ENCODE measurements at regions not wholly inside any gene's neighbourhood (a gene's known extent, or its start where the extent isn't known, plus 50 kb on each side); places are given as distances from the start of the nearest gene placed in this dataset.

DNA sequence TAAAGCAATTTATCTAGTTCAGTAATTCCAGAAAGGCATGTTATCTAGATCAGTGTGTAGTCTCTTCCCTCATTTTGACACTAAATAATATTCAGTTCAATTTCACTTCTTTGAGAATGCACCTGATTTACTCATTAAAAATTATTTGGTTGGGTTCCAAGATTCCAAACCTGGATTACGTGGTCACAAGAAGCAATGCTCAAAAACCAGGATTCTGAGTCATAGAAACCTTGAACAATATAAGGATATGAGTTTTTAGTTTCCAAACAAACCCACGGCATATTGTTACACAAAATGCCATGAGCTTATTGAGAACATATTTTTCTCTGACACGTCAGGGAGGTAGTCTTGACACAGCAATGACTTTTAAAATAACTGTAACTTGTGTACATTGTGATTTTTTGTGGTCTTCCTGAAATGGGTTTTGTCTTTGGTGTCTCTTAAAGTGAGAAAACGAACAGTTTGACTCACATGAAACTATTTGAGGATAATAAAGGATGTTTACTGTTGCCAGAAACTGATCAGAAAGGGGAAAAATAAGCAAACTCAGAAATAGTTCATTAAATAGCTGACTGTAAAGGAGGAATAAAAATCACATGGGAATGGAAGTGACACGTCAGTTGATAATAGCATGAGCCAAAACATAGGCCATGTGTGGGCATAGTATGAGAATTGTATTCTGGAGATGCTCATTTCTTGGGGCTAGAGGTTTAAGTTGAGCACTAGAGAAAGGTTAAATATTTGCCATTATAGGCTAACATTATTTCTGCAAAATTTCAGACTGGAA, 617.7 kb upstream of the CDH2 start:
- no peak for DNase-seq

- no peak for DNase-seq
Observed at GRCh38 chr18:28793901-28794300, 617.0 kb upstream of the CDH2 start.

DNA sequence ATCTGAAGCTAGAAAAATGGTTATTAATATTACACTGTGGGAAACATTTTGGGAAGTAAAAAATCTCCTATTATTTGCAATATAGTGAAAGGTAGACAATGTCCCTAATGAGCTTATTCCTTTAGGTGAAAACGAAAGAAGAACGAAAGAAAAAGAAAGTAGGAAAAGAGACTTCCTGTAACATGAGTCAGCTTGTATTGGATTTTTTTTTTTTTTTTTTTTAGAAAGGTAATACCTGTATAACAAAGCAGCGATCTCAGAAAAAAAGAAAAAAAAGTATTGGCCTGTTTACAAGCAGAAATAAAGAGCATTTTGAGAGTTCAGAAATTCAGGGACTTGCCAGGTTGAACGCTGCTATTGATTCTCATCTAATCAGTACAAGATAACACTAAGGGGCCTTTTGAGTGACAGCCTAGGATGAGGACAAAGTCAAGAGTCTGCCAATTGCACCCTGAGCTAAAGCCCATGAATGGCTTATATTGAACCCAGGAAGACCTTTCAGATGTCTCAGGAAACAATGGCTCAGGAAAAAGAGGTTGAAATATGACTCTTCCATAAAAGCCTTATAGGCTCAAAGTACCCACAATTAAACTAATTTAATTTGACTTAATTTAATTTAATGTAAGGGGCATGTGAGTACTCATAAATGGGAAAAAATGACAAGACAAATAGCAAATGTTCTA, 615.6 kb upstream of the CDH2 start:
- no peak for DNase-seq

GRCh38 chr18:28791101-28791500, 614.2 kb upstream of the CDH2 start:
- DNase-seq: no peak

DNA sequence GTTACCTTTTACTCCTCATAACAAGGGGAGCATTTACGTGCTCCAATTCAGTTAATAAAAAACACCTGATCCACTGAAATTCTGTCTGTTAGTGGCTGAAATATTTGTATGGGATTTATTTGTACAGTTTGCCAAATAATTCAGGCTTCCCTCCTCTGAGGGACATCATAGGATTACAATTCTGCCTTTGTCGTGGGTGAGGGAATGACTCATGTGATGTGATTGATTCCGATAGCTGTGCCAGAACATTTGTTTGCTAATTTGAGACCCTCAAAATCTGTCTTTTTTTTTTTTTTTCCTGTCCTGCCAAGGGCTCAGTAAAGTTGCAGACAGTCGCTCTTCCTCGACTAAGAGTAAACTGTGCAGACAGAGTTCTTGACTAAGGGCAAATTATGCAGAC, 612.6 kb upstream of the CDH2 start:
- no peak for DNase-seq

DNA sequence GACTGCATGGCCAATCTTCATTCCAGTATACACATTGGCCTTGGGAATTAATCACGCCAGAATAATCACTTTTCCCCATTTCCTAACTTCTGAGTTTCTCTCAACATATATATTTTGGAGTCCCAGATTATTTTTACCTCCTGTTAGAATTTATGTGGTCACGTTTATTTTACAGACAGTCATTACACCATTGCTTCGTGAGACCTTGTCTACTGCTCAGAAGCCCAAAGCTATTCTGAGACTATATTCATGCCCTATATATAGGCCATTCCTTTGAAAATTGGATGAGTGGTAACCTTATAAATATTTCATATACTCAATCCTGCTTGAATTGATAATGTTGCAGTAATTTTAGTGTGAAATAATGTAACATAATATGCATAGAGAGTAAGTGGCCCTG, 610.0 kb upstream of the CDH2 start:
- no peak for DNase-seq

DNA sequence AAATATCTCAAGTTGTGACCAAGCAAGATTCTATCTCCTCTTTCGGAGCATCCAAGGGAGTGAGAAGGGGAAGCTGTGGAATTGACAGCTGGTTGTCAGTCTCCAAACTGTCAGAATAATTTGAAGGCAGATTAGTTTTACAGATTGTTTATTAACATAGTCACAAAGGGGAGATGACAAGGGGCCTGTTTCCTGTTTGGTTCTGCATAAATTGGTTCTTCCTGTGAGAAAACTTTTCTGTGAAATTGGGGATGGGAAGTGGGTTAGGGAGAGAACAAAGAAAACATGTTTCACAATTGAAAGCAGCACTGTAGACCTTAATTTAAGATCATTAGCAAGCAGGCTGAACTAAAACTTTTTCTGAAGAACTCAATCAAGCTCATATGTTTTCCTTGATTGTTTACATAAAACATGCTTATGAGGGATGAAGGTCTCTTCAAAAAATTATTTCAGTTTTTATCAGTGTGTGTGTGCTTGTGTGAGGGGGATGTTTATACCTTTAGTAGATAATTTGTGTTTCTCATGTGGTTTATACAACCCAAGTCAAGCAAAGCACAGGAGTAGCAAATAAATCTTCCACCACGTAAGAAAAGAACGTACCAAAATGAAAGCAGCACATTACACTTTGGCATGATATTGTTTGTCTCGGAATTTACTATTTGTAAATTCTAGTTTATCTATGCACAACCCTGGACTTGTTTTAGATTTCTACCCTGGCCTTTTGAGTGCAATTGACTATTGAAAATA, 604.9 kb upstream of the CDH2 start:
- DNase-seq: no peak

DNA sequence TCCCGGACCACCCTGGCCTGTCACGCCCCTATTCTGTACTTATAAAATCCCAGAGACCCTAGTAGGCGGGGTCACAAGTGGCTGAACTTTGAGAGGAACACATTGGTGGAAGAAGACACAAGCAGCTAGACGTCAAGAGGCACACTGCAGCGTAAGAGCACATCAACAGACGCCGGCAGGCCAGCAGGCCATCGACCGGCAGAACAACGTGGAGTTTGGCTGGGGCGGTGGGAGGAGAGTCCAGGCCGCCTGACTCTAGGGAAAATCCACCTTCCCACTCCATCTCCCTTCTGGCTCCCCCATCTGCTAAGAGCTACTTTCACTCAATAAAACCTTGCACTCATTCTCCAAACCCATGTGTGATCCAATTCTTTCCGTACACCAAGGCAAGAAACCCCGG, 601.8 kb upstream of the CDH2 start:
- no peak for DNase-seq

GRCh38 chr18:28777756-28778155, 600.8 kb upstream of the CDH2 start:
- DNase-seq: no peak

- DNase-seq: no peak
Observed at GRCh38 chr18:28771849-28772248, 594.9 kb upstream of the CDH2 start.

GRCh38 chr18:28768791-28769768, 592.1 kb upstream of the CDH2 start:
- no peak for DNase-seq

- no peak for DNase-seq
Observed at GRCh38 chr18:28767727-28768211, 590.8 kb upstream of the CDH2 start.

DNA sequence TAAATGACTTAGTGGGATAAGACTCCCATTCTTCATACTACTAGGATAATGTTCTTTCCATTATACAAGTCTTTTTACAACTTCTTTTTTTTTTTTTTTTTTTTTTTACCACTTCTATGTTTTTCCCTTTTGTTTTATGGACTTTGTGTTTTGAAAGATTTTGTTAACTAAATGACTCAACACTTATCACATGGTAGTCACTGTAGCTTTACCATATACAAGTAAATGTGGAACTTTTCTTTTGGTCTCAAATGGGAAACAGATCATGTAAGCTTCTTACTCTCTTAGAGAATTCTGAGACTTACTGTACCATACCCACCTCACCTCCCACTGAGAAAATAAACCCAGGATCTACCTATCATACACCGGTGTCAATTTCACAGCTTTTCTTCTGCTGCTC, 590.3 kb upstream of the CDH2 start:
- DNase-seq: no peak

GRCh38 chr18:28766721-28767120, 589.8 kb upstream of the CDH2 start:
- DNase-seq: no peak

DNA sequence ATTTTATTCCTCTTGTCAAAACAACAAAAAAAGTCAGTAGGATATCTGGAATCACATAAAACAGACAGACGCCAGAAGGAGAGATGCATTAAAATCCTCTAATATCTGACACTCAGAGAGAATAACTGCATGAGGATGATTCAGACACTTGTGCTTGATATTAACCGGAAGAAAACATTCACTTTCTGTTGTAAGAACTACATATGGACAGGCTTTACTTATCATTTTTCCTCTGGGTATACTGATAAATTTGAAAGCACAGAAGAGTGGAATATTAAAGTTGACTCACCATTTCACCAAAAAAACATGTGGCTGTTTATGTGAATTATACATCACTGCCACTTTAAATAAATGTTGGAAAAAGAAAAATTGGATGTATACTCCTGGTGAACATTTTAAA, 589.1 kb upstream of the CDH2 start:
- no peak for DNase-seq

GRCh38 chr18:28760299-28760698, 583.4 kb upstream of the CDH2 start:
- no peak for DNase-seq

GRCh38 chr18:28757466-28758008, 580.6 kb upstream of the CDH2 start:
- DNase-seq: no peak

GRCh38 chr18:28743115-28743514, 566.2 kb upstream of the CDH2 start:
- DNase-seq: no peak

DNA sequence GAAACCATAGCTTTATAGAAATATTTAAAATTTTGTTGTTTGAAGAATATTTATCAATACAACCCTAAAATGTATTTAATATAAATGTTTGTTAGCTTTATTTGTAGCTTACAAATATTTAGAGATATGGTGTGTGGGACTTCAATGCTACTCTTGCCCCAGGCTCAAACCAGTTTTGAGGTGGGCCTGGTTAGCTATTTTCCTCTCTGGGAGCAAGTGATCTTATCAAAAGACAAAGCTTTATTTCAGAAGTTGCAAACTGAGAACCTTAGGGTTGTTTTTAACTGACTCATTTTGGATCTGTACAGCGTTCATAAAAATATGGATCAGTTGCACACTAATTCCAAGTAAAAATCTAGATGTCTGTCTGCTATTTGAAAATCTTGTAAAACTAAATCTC, 563.6 kb upstream of the CDH2 start:
- DNase-seq: no peak

- no peak for DNase-seq
Observed at GRCh38 chr18:28736951-28737350, 560.0 kb upstream of the CDH2 start.

DNA sequence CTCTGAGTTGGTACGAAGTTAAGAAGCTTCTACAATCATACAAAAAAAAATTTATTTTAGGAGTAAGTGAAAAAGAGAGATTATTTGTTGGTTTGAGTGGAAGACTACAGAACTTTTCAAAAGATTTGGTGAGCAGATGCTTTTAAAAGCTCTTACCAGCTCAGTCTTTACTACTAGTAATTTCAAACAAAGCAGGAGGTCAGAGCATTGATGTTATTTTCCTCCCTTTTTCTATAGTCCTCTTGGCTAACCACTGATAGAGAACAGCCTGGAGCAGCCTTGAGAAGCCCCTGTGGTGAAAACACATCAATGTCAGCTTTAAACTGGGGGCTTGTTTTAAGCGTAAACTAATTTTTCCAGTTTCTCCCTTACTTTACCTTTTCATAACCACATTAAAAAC, 559.3 kb upstream of the CDH2 start:
- no peak for DNase-seq

GRCh38 chr18:28735731-28736130, 558.8 kb upstream of the CDH2 start:
- DNase-seq: no peak

Measured in GOT3 (cell line).